Suprapubic skin (tissue), 3 donors: ENCODE measurements at regions not wholly inside any gene's neighbourhood (a gene's known extent, or its start where the extent isn't known, plus 50 kb on each side); places are given as distances from the start of the nearest gene placed in this dataset.

ENCODE experiments used
- CTCF ChIP-seq, 2 donors: fragments of 200-600 bp in 1 of 2; fragments of 450-650 bp in 1 of 2; sonication (generic) in 1 of 2; IDR thresholded peaks; one replicate each; pipeline ENCODE4 v1.5.1; 2016 to 2019; ENCODE audit warnings: antibody characterized with exemption in 2 of 2, mild to moderate bottlenecking in 1 of 2, moderate library complexity in 1 of 2
- EP300 ChIP-seq: sonication (generic); formaldehyde crosslinking; IDR thresholded peaks from one replicate; pipeline ENCODE4 v1.6.1; 2017; ENCODE audit warnings: antibody characterized with exemption
- POLR2A ChIP-seq, 2 donors: fragments of 450-650 bp; IDR thresholded peaks; one replicate each; pipeline ENCODE4 v1.6.1; 2017; ENCODE audit warnings: antibody characterized with exemption in 2 of 2, mild to moderate bottlenecking in 2 of 2, moderate library complexity in 2 of 2

GRCh38 chr11:115008799-115009198 lies 330.5 kb downstream of the NXPE2 start:
- TF ChIP-seq CTCF (IDR thresholded peaks at IDR 0.05) (no peak), POLR2A (IDR thresholded peaks at IDR 0.05) (no peak), EP300 (no peak)
